DOHH2 (cell line): ENCODE measurements at regions not wholly inside any gene's neighbourhood (a gene's known extent, or its start where the extent isn't known, plus 50 kb on each side); places are given as distances from the start of the nearest gene placed in this dataset.

Source experiments
- H3F3A ChIP-seq: fragments of 200-600 bp; sonication (generic), shearing (Covaris generic); 2 replicates; pipeline ENCODE4 v1.6.0; 2016; ENCODE audit warnings: antibody characterized with exemption, mild to moderate bottlenecking; ENCODE audit not compliant: control insufficient read depth, insufficient read depth
- H3K27ac ChIP-seq: fragments of 200-600 bp; sonication (generic); 2 replicates; pipeline ENCODE4 v1.5.1; 2014; ENCODE audit warnings: low read depth, mild to moderate bottlenecking, low read length, moderate library complexity
- H3K27me3 ChIP-seq: fragments of 200-600 bp; sonication (generic); 2 replicates; pipeline ENCODE4 v1.6.1; 2014; ENCODE audit warnings: mild to moderate bottlenecking, low read length, mixed read lengths; ENCODE audit not compliant: control insufficient read depth
- H3K36me3 ChIP-seq: fragments of 200-600 bp; sonication (generic); 2 replicates; pipeline ENCODE4 v1.6.1; 2014; ENCODE audit warnings: mild to moderate bottlenecking, low read length, moderate library complexity, mixed read lengths; ENCODE audit not compliant: control insufficient read depth
- H3K4me1 ChIP-seq: fragments of 200-600 bp; sonication (generic); 2 replicates; pipeline ENCODE4 v1.6.1; 2014; ENCODE audit warnings: mild to moderate bottlenecking, low read length, mixed read lengths; ENCODE audit not compliant: control insufficient read depth
- H3K4me2 ChIP-seq: fragments of 200-600 bp; sonication (generic); 2 replicates; pipeline ENCODE4 v1.6.0; 2014; ENCODE audit warnings: mild to moderate bottlenecking, low read length, moderate library complexity
- H3K4me3 ChIP-seq: fragments of 200-600 bp; sonication (generic); 2 replicates; pipeline ENCODE4 v1.5.1; 2014; ENCODE audit warnings: mild to moderate bottlenecking, low read length, mixed read lengths
- H3K79me2 ChIP-seq: fragments of 200-600 bp; sonication (generic); 2 replicates; pipeline ENCODE4 v1.6.1; 2014; ENCODE audit warnings: mild to moderate bottlenecking, low read length, mixed read lengths; ENCODE audit not compliant: control insufficient read depth
- H3K9me2 ChIP-seq: fragments of 200-600 bp; sonication (generic); replicated peaks from 2 replicates; pipeline ENCODE4 v1.6.1; 2014; ENCODE audit warnings: mild to moderate bottlenecking, low read length, mixed read lengths; ENCODE audit not compliant: control insufficient read depth
- H3K9me3 ChIP-seq: fragments of 200-600 bp; sonication (generic); 2 replicates; pipeline ENCODE4 v1.6.1; 2014; ENCODE audit warnings: antibody characterized with exemption, low read length, mixed read lengths; ENCODE audit not compliant: control insufficient read depth, insufficient read depth
- H4K20me1 ChIP-seq: fragments of 200-600 bp; sonication (generic); 2 replicates; pipeline ENCODE4 v1.6.0; 2014; ENCODE audit warnings: low read depth, mild to moderate bottlenecking, antibody characterized with exemption, low read length, moderate library complexity; ENCODE audit not compliant: control insufficient read depth, insufficient read depth
- CTCF ChIP-seq: fragments of 200-600 bp; sonication (generic); IDR thresholded peaks from one replicate; pipeline ENCODE4 v1.5.1; 2014; ENCODE audit warnings: antibody characterized with exemption, mild to moderate bottlenecking, low read depth, low read length; ENCODE audit not compliant: poor library complexity, severe bottlenecking
- EZH2phosphoT487 ChIP-seq: fragments of 200-600 bp; sonication (generic); IDR thresholded peaks from 2 replicates; pipeline ENCODE4 v1.6.1; 2017; ENCODE audit warnings: borderline replicate concordance, mild to moderate bottlenecking, antibody characterized with exemption, low read length, moderate library complexity, mixed read lengths

- Histone ChIP-seq H3K4me2 (no peak overlapping the region), H3K79me2 (no peaks in the 10 kb centered on the region), H3K27me3 (no peaks in the 10 kb centered on the region), H3K36me3 (no peaks in the 10 kb centered on the region), H3K9me3 (no peaks in the 10 kb centered on the region), H4K20me1 (no peaks in the 10 kb centered on the region), H3F3A (no peaks in the 10 kb centered on the region), H3K4me3 (no peak overlapping the region), H3K9me2 (no peaks in the 10 kb centered on the region), H3K27ac (no peak overlapping the region), H3K4me1 (no peaks in the 10 kb centered on the region)
- TF ChIP-seq EZH2phosphoT487 (no peak), CTCF (no peak)
These were observed 577.4 kb downstream of the MED13L start for GRCh38 chr12:115700081-115700480.

- no peak overlapping the region for H3K4me3 ChIP-seq
These were observed 579.2 kb downstream of the MED13L start for GRCh38 chr12:115698257-115698656.

GRCh38 chr12:115697340-115697739 lies 580.2 kb downstream of the MED13L start:
- H3K79me2 ChIP-seq = no peaks in the 10 kb centered on the region
- no peak overlapping the region for H3K27ac ChIP-seq
- no peaks in the 10 kb centered on the region for H3K4me1 ChIP-seq
- H3K9me3 ChIP-seq = no peaks in the 10 kb centered on the region
- H3K36me3 ChIP-seq = no peaks in the 10 kb centered on the region
- no peak overlapping the region for H3K4me2 ChIP-seq
- no peak overlapping the region for H3K4me3 ChIP-seq
- H3K27me3 ChIP-seq = no peaks in the 10 kb centered on the region
- H3F3A ChIP-seq = no peaks in the 10 kb centered on the region
- H3K9me2 ChIP-seq = no peaks in the 10 kb centered on the region
- TF ChIP-seq EZH2phosphoT487 = no peak
- H4K20me1 ChIP-seq = no peaks in the 10 kb centered on the region

More at GRCh38 chr12:115698257-115698656, 579.2 kb downstream of the MED13L start:
- Histone ChIP-seq H3K27ac (no peak overlapping the region), H3K4me1 (no peaks in the 10 kb centered on the region), H4K20me1 (no peaks in the 10 kb centered on the region), H3K9me2 (no peaks in the 10 kb centered on the region), H3K79me2 (no peaks in the 10 kb centered on the region), H3F3A (no peaks in the 10 kb centered on the region), H3K27me3 (no peaks in the 10 kb centered on the region), H3K36me3 (no peaks in the 10 kb centered on the region), H3K9me3 (no peaks in the 10 kb centered on the region), H3K4me2 (no peak overlapping the region)
- TF ChIP-seq CTCF = no peak
- TF ChIP-seq EZH2phosphoT487 = no peak

GRCh38 chr12:115694564-115694963 lies 582.9 kb downstream of the MED13L start:
- Histone ChIP-seq H3K27me3 (no peaks in the 10 kb centered on the region), H3K4me2 (no peak overlapping the region), H3K4me3 (no peak overlapping the region)

More at GRCh38 chr12:115694564-115694963, 582.9 kb downstream of the MED13L start:
- Histone ChIP-seq H3K36me3 (no peaks in the 10 kb centered on the region), H3K79me2 (no peaks in the 10 kb centered on the region), H3K9me3 (no peaks in the 10 kb centered on the region), H3K4me1 (no peaks in the 10 kb centered on the region), H3K27ac (no peak overlapping the region), H3F3A (no peaks in the 10 kb centered on the region), H4K20me1 (no peaks in the 10 kb centered on the region), H3K9me2 (no peaks in the 10 kb centered on the region)
- TF ChIP-seq EZH2phosphoT487 (no peak), CTCF (no peak)
